ENCODE measurements at regions not wholly inside any gene's neighbourhood (a gene's known extent, or its start where the extent isn't known, plus 50 kb on each side); places are given as distances from the start of the nearest gene placed in this dataset.

- no peak for DNase-seq
Observed at GRCh38 chr6:25041485-25042035, 105.8 kb upstream of the RIPOR2 start.

- DNase-seq, result no peak
Observed at GRCh38 chr6:25042036-25042521, 106.3 kb upstream of the RIPOR2 start.

GRCh38 chr6:25042536-25042935 is 106.8 kb upstream of the RIPOR2 start:
- DNase-seq, result no peak

- DNase-seq, result no peak
Observed at GRCh38 chr6:25042984-25043725, 107.4 kb upstream of the RIPOR2 start.

GRCh38 chr6:25043892-25044291 is 108.1 kb upstream of the RIPOR2 start:
- no peak for DNase-seq

- no peak for DNase-seq
Observed at GRCh38 chr6:25046942-25047341, 111.2 kb upstream of the RIPOR2 start.

- DNase-seq, result no peak
Observed at GRCh38 chr6:25050356-25050755, 114.6 kb upstream of the RIPOR2 start.

GRCh38 chr6:25051083-25051482 is 115.3 kb upstream of the RIPOR2 start:
- no peak for DNase-seq

- DNase-seq, result no peak
Observed at GRCh38 chr6:25052181-25052580, 116.4 kb upstream of the RIPOR2 start.

GRCh38 chr6:25053875-25054371 is 118.2 kb upstream of the RIPOR2 start:
- DNase-seq, result no peak

- no peak for DNase-seq
Observed at GRCh38 chr6:25054469-25054868, 118.7 kb upstream of the RIPOR2 start.

GRCh38 chr6:25056130-25056529 is 120.4 kb upstream of the RIPOR2 start:
- no peak for DNase-seq

GRCh38 chr6:25057111-25057905 is 121.5 kb upstream of the RIPOR2 start:
- DNase-seq, result no peak

- DNase-seq, result no peak
Observed at GRCh38 chr6:25058441-25058840, 122.7 kb upstream of the RIPOR2 start.

- DNase-seq, result no peak
Observed at GRCh38 chr6:25058941-25059340, 123.2 kb upstream of the RIPOR2 start.

GRCh38 chr6:25060522-25060921 is 124.8 kb upstream of the RIPOR2 start:
- DNase-seq, result no peak

- no peak for DNase-seq
Observed at GRCh38 chr6:25061289-25061936, 125.7 kb upstream of the RIPOR2 start.

GRCh38 chr6:25062070-25062811 is 126.5 kb upstream of the RIPOR2 start:
- no peak for DNase-seq

- no peak for DNase-seq
Observed at GRCh38 chr6:25064006-25064405, 128.2 kb upstream of the RIPOR2 start.

- no peak for DNase-seq
Observed at GRCh38 chr6:25065666-25066065, 129.9 kb upstream of the RIPOR2 start.

- no peak for DNase-seq
Observed at GRCh38 chr6:25066593-25066992, 130.8 kb upstream of the RIPOR2 start.

GRCh38 chr6:25068866-25069265 is 133.1 kb upstream of the RIPOR2 start:
- no peak for DNase-seq
